T follicular helper cell (primary cell): ENCODE measurements at regions not wholly inside any gene's neighbourhood (a gene's known extent, or its start where the extent isn't known, plus 50 kb on each side); places are given as distances from the start of the nearest gene placed in this dataset.

ENCODE experiments used
- DNase-seq: peaks from one replicate; pipeline ENCODE4 v3.0.0-alpha.2; 2020; ENCODE audit warnings: low read depth

DNA sequence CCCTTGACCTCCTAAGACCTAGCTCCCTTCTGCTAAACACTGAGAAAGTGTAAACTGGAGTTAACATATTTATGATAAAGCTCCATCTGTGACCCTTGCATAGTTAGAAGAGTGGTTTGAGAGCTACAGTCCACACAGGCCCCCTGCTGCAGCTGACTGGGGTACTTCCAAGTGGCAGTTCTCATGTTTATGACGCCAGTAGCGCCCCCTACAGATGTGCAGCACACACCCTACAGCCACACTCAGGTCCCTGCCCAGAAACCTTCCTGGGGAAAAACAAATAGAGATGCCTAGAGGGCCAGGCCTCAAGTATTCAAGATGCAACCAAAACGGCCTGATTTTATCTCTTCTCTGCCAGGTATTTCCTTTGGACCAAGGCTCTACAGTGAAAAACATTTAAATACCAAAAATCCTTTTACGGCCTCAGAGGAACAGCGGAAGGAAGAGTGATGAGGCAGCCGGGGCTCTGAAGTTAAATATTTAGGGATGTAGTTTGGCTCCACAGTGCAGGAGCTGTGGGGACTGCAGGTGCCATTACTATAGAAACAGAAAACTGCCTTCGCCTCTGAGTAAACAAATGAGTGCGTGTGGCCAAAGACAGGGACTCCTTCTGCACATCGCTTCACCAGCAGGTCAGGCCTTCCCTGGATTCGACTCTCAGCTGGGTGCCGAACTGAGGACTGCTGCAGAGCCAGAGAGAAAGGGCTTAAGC is 553.1 kb downstream of the EFNB2 start:
- no peak for DNase-seq

DNA sequence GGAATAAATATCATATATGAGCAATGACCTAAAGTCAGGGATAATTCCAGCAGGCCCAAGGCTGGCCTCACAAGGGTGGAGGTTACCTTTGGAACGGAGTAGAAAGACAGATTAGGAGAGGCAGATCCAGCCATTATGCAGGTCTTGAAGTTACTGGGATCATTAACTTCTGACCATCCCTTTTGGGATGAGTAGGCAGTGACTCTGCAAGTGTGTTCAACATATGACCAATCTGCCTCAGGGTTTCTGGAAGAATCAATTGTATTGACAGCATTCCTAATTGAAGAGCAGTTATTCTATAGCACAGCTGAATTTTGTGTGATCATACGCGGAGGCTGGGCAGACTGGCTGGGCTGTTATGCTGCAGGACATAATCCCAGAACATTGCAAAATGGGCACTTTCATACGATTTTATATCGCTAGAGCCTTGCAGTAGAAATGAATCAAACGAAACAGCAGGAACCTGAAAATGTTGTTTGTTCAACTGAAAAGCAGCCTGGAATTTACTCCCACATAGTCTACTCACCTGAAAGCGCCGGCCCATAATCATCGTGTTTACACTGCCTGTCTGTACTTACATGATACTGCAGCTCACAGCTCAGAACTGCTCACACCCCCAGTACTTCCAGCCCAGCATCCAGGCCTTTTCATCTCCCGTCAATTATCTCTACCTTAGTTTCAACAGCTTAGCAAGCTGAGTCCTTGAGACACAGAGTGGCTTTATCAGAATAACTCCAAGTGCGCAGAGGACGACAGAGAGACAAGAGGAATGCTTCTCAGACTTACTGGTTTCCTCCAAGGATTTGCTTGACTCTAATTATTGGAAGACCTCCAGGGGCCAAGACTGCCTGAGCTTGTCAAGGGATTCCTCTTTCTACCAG is 556.1 kb downstream of the EFNB2 start:
- no peak for DNase-seq

DNA sequence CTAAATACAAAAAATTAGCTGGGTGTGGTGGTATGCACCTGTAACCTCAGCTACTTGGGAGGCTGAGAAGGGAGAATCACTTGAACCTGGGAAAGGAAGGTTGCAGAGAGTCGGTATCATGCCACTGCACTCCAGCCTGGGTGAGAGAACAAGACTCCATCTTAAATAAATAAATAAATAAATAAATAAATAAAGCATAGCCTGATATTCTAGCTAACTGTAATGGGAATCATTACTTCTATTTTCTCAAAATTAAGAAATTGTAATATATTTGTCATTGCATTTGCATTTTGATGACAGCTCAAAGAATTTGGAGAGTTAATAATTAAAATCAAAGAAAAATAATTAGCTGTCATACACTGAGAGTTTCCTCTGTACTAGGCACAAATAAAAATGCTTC is 561.1 kb downstream of the EFNB2 start:
- DNase-seq: no peak

DNA sequence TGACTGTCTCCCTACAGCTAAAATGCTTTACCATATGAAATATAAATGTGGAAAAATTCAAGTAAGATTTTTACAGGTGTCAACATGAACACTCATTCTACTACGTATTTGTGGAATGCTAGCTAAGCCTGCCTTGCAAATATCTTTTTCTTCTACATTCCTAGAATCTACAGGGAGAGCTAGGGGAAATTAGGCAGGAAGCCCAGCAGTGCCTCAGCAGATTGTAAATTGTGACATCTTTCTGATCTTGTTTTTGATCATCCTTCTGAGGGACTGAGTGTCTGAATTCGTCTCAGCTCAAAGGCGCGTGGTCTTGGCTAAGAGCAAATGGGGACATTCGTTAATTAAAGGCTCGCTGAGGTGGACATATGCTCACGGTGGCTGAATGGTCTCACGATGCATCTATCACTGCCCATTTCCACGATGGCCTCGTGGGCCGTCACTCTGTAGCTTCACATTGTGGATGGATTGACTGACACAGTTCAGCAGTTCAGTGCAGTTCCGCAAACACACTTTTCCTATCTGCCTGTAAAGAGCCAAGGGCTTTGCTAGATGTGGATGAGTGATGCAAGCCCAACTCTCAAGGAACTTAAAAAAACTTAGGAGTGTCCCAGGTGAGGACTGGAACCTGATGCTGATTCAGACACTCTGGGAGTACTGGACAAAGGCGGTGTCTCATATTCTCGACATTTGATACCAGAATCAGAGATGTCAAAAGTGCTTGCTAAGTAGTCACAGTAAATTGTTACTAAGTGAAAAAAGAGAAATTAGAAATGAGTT is 562.5 kb downstream of the EFNB2 start:
- DNase-seq: no peak

DNA sequence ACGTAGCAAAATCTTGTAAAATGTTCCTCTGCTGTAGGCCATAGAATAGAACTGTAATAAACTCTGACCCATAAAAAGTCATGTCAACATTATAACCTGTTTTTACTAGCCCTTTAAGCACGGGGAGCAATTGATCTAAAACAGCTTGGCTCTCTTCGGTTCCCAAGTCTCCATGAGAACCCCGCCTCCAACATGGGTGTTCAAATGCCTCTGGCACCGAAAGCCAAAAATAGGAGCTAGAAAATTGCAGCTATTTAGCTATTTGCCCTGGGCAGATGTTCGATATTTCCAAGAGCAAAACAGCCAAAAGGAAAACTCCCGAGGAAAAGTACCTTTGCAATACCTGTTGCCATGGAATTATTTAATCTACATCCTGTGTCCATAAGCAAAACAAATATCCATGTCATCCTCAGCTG is 563.1 kb downstream of the EFNB2 start:
- DNase-seq: no peak

DNA sequence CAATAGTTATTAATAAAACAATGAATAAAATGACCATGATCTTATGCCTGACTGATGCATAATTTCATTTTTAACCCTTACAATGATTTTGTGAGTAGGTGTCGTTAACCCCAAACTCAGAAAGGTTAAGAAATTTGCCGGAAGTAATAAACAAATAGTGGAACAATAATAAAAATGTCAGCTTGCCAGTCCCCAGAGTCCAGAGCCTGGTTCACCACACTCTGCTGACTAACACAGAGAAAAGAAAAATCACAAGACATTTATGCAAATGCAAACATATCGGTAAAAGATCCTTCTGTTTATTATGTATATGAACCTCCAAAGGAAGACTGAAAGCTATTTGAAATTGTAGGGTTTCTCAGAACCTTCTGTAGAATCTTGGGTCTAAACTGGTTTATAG is 563.7 kb downstream of the EFNB2 start:
- DNase-seq: no peak

DNA sequence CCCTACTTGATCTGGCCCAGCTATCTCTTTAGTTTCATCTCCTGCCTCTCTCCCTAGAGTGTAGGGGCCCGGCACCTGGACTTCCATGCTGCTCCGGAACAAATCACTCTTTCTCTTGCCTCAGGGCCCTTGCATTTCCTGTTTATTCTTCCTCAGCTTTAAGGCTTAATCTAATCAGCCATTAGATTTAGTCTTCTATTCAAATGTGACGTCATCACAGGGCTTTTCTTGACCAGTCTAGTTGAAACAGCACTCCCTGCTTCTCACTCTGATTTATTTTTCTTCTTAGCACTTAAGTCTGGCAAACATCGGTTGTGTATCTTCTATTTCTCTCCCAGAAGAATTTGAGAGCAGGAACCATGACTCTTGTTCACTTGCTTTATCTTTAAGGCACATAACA is 564.1 kb downstream of the EFNB2 start:
- DNase-seq: no peak

DNA sequence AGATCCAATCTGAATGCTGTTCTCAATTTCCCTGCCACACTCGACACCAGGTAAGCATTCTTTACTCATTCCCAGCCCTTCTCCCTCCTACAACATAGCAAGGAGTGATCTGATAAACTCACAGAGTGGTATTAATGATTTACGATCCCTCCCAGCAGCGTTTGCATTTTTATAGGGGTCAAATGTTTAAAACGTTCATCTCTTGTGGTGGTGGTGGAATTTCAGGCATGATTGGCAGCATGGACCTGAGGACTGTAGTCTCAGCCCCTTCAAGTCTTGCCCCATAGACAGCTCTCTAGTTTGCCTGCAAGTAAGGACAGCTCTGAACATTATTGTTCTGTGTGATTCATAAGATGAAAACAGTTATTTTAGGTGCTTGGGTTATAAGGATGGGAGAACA is 565.7 kb downstream of the EFNB2 start:
- DNase-seq: no peak

DNA sequence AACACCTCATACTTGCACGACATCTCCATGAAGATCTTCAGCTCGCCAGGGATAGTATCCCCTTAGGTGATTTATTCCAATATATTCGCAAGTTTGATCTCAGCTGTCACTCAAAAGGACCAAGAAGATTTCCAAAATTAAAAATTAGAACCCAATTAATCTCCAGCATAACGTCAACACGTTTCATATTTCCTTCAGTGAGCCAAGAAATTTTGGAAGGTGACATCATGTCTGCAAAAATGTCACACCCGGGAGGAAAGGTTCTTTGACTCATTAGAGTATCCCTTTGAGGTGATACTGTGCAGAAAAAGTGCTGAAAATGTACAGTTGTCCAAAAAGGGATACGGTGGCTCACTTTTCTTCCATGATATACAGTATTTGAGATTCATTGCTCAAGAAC is 569.6 kb downstream of the EFNB2 start:
- DNase-seq: no peak

DNA sequence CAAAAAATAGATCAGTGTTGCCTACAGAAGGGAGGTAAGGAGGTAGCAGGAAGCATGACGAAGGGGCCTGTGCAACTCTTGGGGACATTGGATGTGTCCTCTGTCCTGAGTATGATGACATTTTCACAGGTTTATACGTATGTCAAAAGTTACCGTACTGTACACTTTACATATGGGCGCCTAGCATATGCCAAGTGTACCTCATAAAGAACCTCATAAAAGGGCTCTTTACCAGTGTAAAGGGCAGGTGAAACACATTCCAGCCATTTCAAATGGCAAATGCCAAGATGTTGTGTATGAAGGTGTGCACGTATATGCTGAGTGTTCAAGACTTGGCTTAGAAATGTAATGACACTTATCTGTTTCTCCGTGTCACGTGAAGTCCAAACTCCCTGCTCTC is 573.4 kb downstream of the EFNB2 start:
- no peak for DNase-seq

DNA sequence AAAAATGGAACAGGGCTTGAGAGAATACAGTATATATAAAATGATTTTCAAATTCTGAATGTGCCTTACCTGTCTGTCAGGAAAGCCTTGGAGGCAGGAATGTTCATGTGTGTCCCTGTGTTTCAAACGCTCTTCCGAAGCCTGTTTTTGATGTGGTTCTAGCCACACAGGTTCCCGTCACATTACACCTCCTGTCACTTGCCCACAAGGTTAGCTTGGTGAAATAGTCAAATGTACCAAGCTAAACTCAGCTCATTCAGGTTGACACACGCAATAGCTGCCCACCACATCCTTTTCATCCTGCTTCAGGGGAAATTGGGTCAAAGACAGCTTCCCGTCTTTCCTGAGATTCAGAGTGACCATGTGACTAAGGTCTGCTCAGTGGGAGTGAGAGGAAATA is 574.0 kb downstream of the EFNB2 start:
- no peak for DNase-seq

DNA sequence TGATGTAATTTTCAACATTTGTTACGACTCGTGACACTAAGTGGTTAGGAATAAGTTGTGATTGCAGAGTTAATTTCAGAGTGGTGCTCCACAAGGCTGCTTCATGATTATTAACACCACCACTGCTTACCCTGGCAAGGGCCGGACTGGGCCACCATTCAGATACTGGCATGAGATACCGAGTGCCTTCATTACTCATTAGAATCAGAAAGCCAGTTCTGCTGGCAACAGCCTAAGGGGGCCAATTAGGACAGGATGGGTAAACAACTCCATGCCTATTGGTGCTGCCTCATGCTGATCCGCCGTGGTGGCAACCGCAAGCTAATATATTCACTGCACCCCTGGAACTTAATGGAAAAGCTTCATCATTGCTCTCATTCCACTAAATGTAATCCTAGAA is 575.1 kb downstream of the EFNB2 start:
- DNase-seq: no peak

DNA sequence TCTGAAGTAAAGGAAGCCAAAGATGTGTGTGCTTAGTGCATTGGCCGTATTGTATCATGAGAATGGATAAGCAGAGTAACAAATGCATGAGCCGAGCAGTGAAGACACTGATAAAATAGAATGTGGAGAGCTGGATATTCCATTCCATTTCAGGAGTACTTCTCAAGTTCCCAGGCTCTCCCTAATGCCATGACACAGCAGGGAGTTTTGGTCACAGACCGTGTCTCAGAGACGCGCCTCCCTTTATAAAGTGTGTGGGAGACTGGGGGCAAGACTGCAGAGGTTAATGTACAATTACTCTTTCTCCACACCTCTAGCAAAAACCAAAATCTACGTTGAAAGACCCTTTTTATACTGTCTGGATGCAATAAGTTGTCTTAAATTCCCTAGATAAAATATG is 575.6 kb downstream of the EFNB2 start:
- no peak for DNase-seq

DNA sequence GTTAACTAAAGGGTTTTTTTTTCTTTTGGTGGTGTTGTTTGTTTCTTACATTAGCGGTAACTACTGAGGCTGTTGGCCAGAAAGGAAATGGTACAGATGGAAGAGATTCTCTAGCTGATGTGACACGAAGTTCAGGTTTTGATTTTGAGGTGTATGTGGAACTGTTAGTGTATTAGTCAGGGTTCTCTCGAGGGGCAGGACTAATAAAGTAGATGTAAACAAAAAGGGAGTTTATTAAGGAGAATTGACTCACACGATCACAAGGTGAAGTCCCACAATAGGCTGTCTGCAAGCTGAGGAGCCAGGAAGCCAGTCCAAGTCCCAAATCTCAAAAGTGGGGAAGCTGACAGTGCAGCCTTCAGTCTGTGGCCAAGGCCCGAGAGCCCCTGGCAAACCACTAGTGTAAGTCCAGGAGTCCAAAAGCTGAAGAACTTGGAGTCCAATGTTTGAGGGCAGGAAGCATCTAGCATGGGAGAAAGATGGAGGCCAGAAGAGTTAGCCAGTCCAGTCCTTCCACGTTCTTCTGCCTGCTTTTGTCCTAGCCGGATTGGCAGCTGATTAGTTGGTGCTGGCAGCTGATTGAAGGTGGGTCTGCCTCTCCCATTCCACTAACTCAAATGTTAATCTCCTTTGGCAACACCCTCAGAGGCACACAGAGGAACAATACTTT is 577.6 kb downstream of the EFNB2 start:
- no peak for DNase-seq

DNA sequence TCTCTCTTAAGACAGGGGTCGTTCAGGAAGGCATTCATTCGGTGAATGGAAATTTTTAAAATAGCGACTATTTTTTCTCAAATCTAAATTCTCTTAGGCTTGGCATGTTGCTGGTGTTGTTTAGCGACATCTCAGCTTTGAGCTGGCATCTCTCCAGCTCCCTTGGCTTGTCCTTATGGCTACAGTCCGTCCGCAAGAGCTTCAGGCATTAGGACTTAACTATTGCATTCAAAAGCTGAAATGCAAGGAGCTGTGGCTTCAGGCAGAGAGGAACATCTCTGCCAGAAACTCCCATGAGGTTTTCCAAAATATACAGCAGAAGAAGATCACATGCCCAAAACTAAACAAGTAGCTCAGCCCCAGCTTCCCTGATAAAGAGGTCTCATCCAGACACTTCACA is 578.5 kb downstream of the EFNB2 start:
- DNase-seq: no peak

DNA sequence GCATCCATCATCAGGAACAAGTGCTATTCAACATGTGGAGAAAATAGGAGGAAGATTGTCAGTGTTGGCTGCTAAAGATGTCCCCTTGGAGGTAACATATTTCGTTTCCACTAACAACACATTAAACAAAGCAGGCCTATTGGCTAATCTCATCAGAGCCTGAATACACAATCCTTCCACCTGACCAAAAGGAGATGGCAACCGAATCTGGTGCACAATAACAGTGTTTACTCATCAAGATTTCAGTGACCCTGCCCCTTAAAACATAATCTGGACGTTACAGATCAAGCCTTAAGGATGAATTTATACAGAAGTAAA is 582.5 kb downstream of the EFNB2 start:
- DNase-seq: no peak

DNA sequence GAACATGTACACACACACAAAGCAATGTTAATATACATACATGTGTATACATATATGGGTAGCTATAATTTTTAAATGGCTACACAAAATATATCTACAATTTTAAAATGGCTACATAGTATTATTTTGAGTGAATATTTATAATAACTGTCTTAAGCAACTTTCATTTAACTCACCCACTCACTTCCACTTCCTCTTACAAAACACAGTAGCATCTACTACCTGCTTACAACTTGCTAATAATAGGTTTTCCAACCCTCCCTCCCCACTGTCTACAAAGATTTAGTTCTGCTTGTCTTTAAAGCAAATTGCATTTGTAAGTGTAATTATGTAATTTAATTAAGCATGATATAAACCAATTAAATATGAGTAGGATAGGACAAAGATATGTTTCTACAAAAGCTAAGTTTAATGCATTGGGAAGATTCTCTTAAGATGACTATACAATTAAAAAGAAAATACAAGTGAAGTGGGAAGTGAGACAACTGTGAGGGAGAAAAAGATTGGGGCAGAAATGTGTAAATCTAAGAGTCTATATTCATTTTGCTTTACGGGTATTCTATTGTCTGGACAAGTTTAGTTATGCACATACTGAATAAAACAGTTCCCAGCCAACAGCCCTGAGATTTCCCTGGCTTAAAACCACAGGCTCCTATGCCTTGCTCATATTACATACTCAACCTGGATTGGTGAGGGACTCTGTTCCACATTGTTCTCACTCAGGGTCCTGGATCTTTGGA is 583.1 kb downstream of the EFNB2 start:
- DNase-seq: no peak

DNA sequence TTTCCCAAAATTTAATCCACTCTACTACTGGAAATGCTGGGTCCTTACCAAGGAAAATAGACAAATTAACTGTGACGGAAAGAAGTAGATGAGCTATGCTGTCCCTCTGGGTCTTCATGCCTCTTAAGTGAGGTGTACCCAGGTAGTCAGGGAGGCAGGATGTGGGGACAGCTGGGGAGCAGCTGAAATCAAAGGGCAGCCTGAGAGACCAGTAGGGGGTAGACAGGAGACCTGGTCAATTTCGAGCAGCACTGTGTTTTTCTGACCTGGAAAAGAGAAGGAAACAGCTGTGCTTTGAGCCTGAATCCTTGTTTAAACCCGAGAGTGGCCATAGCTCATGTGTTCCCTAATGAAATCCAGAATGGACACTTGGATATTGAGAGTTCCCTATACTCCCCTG is 587.3 kb downstream of the EFNB2 start:
- no peak for DNase-seq

DNA sequence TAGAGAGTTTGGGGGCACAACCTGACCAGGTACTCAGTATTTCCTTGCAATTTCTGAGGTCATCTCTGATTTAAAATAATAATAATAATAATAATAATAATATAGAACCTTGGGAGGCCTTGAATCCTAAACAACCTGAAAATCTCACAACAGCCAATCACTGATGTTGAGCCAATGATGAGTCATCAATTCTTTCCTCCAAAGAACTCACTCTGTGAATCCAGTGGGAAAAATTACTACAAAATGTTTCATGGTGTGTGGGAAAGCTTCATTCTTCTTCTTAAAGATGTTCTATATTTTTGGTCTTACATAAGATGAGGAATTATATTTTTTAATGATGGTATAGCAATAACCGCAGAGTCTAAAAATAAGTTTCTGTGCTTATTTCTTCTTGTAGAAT is 594.6 kb downstream of the EFNB2 start:
- no peak for DNase-seq

DNA sequence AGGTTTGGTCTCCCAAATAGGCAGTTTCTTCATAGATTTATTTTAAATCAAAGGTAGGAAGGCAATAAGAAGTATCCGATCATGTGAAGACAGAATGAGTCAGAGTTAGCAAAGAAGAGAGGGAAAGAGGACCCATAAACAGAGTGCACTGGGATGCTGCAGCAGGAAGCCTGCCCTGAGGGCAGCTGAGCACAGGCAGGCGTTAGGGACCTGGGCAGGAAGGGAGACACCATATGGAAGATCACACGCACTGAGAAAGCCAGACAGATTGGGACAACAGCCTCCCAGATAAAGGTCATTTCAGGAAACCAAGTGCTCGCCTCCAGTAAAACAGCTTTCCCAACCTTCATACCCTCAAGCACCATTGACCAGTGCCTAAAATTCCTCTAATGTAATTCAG is 598.0 kb downstream of the EFNB2 start:
- DNase-seq: no peak

DNA sequence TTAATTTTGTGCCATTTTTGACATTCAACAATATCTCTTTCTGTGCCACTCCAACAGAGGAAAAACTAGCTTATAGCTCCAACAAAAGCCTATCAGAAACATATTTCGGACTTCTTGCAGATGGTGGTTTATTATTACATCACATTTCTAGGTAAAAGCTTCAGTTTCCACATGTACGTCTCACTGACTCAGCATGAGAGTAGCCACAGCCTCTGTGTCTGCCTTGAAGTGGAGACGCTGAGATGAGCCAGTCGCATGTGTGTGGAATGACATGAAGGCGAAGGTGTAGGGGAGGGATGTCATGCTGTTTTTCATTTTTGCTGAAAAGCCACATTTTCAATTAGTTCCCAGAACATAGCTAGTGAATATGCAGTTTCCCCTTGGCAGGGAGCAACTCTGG is 598.6 kb downstream of the EFNB2 start:
- DNase-seq: no peak

DNA sequence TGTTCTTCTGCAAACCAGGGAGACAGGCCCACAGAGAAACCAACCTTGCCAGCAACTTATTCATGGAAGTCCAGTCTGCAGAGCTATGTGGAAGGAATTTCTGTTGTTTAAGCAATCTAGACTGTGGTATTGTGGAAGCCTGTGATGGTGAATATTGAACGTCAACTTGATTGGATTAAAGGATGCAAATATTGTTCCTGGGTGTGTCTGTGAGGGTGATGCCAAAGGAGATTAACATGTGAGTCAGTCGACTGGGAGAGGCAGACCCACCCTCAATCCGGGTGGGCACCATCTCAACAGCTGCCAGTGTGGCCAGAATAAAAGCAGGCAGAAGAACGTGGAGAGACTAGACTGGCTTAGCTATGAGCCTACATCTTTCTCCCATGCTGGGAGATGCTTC is 606.0 kb downstream of the EFNB2 start:
- no peak for DNase-seq
